IMR-90 (cell line): ENCODE measurements at regions not wholly inside any gene's neighbourhood (a gene's known extent, or its start where the extent isn't known, plus 50 kb on each side); places are given as distances from the start of the nearest gene placed in this dataset.

Experiments
- ATAC-seq: fragments of 200-7000 bp; cut with Tn5 transposase; 2 replicates; pipeline ENCODE4 v1.9.1; 2020; ENCODE audit warnings: low read depth, mild to moderate bottlenecking, moderate library complexity
- BruUV-seq: library from RNA; stranded (reverse); fragments of 400-500 nt; replicated peaks from 2 replicates; lab custom pipeline; 2021; lab: Mats Ljungman, UMichigan
- CTCF ChIA-PET: fragments of 300-600 bp; formaldehyde crosslinking; extraction: SDS; loops from one replicate; lab custom pipeline; 2021; ENCODE audit warnings: antibody characterized with exemption; lab: Yijun Ruan, JAX
- POLR2A ChIA-PET: fragments of 300-600 bp; sonication (Branson Sonifier 250); formaldehyde crosslinking; loops from one replicate; lab custom pipeline; 2022; ENCODE audit warnings: antibody characterized with exemption; ENCODE audit not compliant: unreplicated experiment; lab: Charles Lee
- DNase-seq: peaks from one replicate; pipeline ENCODE4 v3.0.0; 2013
- H2AFZ ChIP-seq: replicated peaks from 2 replicates; pipeline ENCODE3; 2013; ENCODE audit warnings: low read length, mild to moderate bottlenecking; ENCODE audit not compliant: poor library complexity
- H2AK5ac ChIP-seq: 2 replicates; pipeline ENCODE4 v1.6.1; 2013; ENCODE audit warnings: low read depth, low read length, inconsistent platforms
- H2AK9ac ChIP-seq: replicated peaks from 2 replicates; pipeline ENCODE3; 2013; ENCODE audit warnings: mild to moderate bottlenecking, low read depth, low read length, moderate library complexity; ENCODE audit not compliant: poor library complexity
- H2BK120ac ChIP-seq: 2 replicates; pipeline ENCODE4 v1.6.1; 2013; ENCODE audit warnings: low read depth, low read length, inconsistent platforms
- H2BK15ac ChIP-seq: 3 replicates; pipeline ENCODE4 v1.6.1; 2013; ENCODE audit warnings: low read depth, low read length, inconsistent platforms
- H2BK20ac ChIP-seq: 2 replicates; pipeline ENCODE4 v1.6.1; 2013; ENCODE audit warnings: low read depth, mild to moderate bottlenecking, inconsistent platforms, low read length, moderate library complexity
- H2BK5ac ChIP-seq: 2 replicates; pipeline ENCODE4 v1.6.1; 2013; ENCODE audit warnings: mild to moderate bottlenecking, low read depth, low read length, inconsistent platforms; ENCODE audit not compliant: poor library complexity, severe bottlenecking
- H3K14ac ChIP-seq: replicated peaks from 2 replicates; pipeline ENCODE4 v1.6.1; 2013; ENCODE audit warnings: low read depth, low read length, inconsistent platforms
- H3K18ac ChIP-seq: 2 replicates; pipeline ENCODE4 v1.6.1; 2013; ENCODE audit warnings: low read depth, low read length, control low read depth
- H3K23ac ChIP-seq: 2 replicates; pipeline ENCODE4 v1.6.1; 2013; ENCODE audit warnings: low read depth, low read length, inconsistent platforms
- H3K27ac ChIP-seq: 2 replicates; pipeline ENCODE4 v1.5.1; 2013; ENCODE audit warnings: mild to moderate bottlenecking, control low read depth, low read length; ENCODE audit not compliant: insufficient read depth
- H3K27me3 ChIP-seq: 2 replicates; pipeline ENCODE4 v1.6.1; 2013; ENCODE audit warnings: low read length; ENCODE audit not compliant: control insufficient read depth, insufficient read depth
- H3K36me3 ChIP-seq: 2 replicates; pipeline ENCODE4 v1.6.1; 2013; ENCODE audit warnings: low read length, mixed read lengths; ENCODE audit not compliant: control insufficient read depth, insufficient read depth
- H3K4ac ChIP-seq: 2 replicates; pipeline ENCODE4 v1.6.1; 2013; ENCODE audit warnings: low read depth, low read length, inconsistent platforms
- H3K4me1 ChIP-seq: 2 replicates; pipeline ENCODE4 v1.6.1; 2013; ENCODE audit warnings: low read length, mixed read lengths; ENCODE audit not compliant: control insufficient read depth, insufficient read depth
- H3K4me2 ChIP-seq: 2 replicates; pipeline ENCODE4 v1.6.1; 2013; ENCODE audit warnings: low read depth, mild to moderate bottlenecking, control low read depth, low read length, moderate library complexity
- H3K4me3 ChIP-seq: 2 replicates; pipeline ENCODE4 v1.5.1; 2013; ENCODE audit warnings: low read depth, mild to moderate bottlenecking, control low read depth, low read length, moderate library complexity; ENCODE audit not compliant: insufficient read depth
- H3K56ac ChIP-seq: 2 replicates; pipeline ENCODE4 v1.6.1; 2013; ENCODE audit warnings: low read length, inconsistent platforms; ENCODE audit not compliant: insufficient read depth; ENCODE audit errors: extremely low read depth
- H3K79me1 ChIP-seq, 2 experiments: 2 replicates each; pipeline ENCODE4 v1.6.1; 2013; ENCODE audit warnings: low read length in 2 of 2, inconsistent platforms in 1 of 2, low read depth in 1 of 2
- H3K9ac ChIP-seq: 2 replicates; pipeline ENCODE4 v1.6.1; 2013; ENCODE audit warnings: low read depth, low read length, control low read depth
- H3K9me1 ChIP-seq: 2 replicates; pipeline ENCODE4 v1.6.1; 2013; ENCODE audit warnings: low read length, inconsistent platforms; ENCODE audit not compliant: insufficient read depth
- H3K9me3 ChIP-seq: 2 replicates; pipeline ENCODE4 v1.6.1; 2013; ENCODE audit warnings: low read length; ENCODE audit not compliant: control insufficient read depth, insufficient read depth
- H4K20me1 ChIP-seq: 2 replicates; pipeline ENCODE4 v1.6.1; 2013; ENCODE audit warnings: low read length, inconsistent platforms; ENCODE audit not compliant: insufficient read depth
- H4K5ac ChIP-seq: 2 replicates; pipeline ENCODE4 v1.6.1; 2013; ENCODE audit warnings: mild to moderate bottlenecking, low read depth, low read length, control low read depth
- H4K8ac ChIP-seq, 2 experiments: 2 replicates each; pipeline ENCODE4 v1.6.1; 2013; ENCODE audit warnings: low read depth in 2 of 2, low read length in 2 of 2, control low read depth in 1 of 2, inconsistent platforms in 1 of 2
- H4K91ac ChIP-seq: 2 replicates; pipeline ENCODE4 v1.6.1; 2013; ENCODE audit warnings: low read depth, low read length, inconsistent platforms; ENCODE audit not compliant: insufficient read depth
- FOS ChIP-seq: fragments of 150-350 bp; IDR thresholded peaks from 2 replicates; pipeline ENCODE4 v1.6.1; 2016; ENCODE audit warnings: low read depth, low read length
- whole genome bisulfite sequencing, 2 experiments: methylation state at CpG; one replicate each; pipeline versions ENCODE4 v1.1.5 to v1.1.7; 2013; ENCODE audit warnings: missing lambda C conversion rate in 2 of 2; ENCODE audit not compliant: insufficient read length in 1 of 2; ENCODE audit errors: extremely low coverage in 2 of 2; 5-methylcytosine and 5-hydroxymethylcytosine counted together
- dilution Hi-C: fragments of 300-500 bp; cut with HindIII; formaldehyde crosslinking; loops from one replicate; pipeline ENCODE4 v1.14.3; 2018; ENCODE audit warnings: low sequenced_read_pairs; ENCODE audit not compliant: unreplicated experiment
- in situ Hi-C: fragments of 300-500 bp; cut with MboI; formaldehyde crosslinking; loops from 3 replicates; pipeline ENCODE4 v1.14.3; 2019; ENCODE audit warnings: low sequenced_read_pairs, inconsistent platforms, mixed read lengths
- intact Hi-C: fragments of 100-400 bp; cut with micrococcal nuclease; formaldehyde crosslinking; loops from 2 replicates; pipeline ENCODE4 v1.10.0; 2022

GRCh38 chr5:4855036-4855435, 285.1 kb upstream of the ADAMTS16 start:
- Histone ChIP-seq H4K20me1 (no peaks in the 10 kb centered on the region), H4K91ac (no peak overlapping the region), H2AFZ (no peak overlapping the region), H3K4me1 (no peaks in the 10 kb centered on the region), H2BK120ac (no peak overlapping the region), H2BK15ac (no peak overlapping the region), H4K8ac (no peak overlapping the region), H3K23ac (no peak overlapping the region), H2BK20ac (no peak overlapping the region), H3K27ac (no peak overlapping the region), H3K4me2 (no peak overlapping the region), H3K14ac (no peak overlapping the region), H2BK5ac (no peak overlapping the region), H3K4me3 (no peak overlapping the region), H3K56ac (no peak overlapping the region), H2AK9ac (no peak overlapping the region), H4K5ac (no peak overlapping the region), H3K9me3 (peaks cover 5% of the 10 kb centered on the region; the same call in 1 of the 2 replicates), H3K79me1 (no peaks in the 10 kb centered on the region), H3K27me3 (no peaks in the 10 kb centered on the region), H3K9ac (no peak overlapping the region), H3K18ac (no peak overlapping the region), H3K4ac (no peak overlapping the region), H3K36me3 (no peaks in the 10 kb centered on the region), H2AK5ac (no peak overlapping the region), H3K9me1 (no peaks in the 10 kb centered on the region)
- in situ Hi-C loops (no loop called here), intact Hi-C loops (no loop called here), dilution Hi-C loops (no loop called here)
- WGBS, 2 experiments, result no CpG with 5 or more reads among the region's 5 CpGs
- no TSS peak for BruUV-seq
- ChIA-PET POLR2A (no interaction called here), CTCF (no interaction called here)
- ATAC-seq, result no peak
- no peak for TF ChIP-seq FOS
- no peak for DNase-seq
